ENCODE measurements at regions not wholly inside any gene's neighbourhood (a gene's known extent, or its start where the extent isn't known, plus 50 kb on each side); places are given as distances from the start of the nearest gene placed in this dataset.

DNA sequence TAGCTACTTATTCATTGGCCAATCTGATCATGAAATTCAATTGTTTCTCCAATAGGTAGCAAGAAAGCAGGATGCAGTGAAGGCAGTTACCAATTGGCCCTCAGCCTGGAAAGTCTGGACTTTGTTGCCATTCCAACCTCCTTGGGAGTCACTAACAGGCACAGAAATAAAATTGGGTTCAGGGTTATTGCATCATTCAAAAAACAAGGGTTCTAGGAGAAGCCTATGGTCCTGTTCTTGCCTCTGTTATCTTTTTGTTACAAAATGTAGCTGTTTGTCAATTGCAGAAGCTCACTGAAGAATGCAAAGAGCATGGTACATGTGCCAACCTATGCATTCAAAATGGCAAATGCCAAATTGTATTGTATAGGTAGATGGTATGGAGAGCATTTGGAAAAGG is 51.0 kb upstream of the CCNG1 start:
- no TSS peak for BruUV-seq (replicated peaks)
- dilution Hi-C loops (cut with HindIII; ENCODE audit: low sequenced_read_pairs, unreplicated experiment) (no loop called here), intact Hi-C loops (cut with micrococcal nuclease) (no loop called here), in situ Hi-C loops (cut with MboI; ENCODE audit: low sequenced_read_pairs) (no loop called here)
- Histone ChIP-seq H3K4me2 (ENCODE audit: low read depth, low read length) (no peak overlapping the region), H3K9ac (ENCODE audit: low read depth, low read length) (no peak overlapping the region), H2AK5ac (ENCODE audit: low read depth, low read length) (no peak overlapping the region), H3K14ac (replicated peaks; ENCODE audit: low read depth, low read length) (no peak overlapping the region), H4K8ac (ENCODE audit: low read depth in 2 of 2, low read length in 2 of 2) (no peak overlapping the region), H2BK5ac (ENCODE audit: low read depth, low read length, poor library complexity, severe bottlenecking) (no peak overlapping the region), H3K9me1 (ENCODE audit: insufficient read depth, low read length) (no peaks in the 10 kb centered on the region), H4K20me1 (ENCODE audit: insufficient read depth, low read length) (no peaks in the 10 kb centered on the region), H3K18ac (ENCODE audit: low read depth, low read length) (no peak overlapping the region), H2BK120ac (ENCODE audit: low read depth, low read length) (no peak overlapping the region), H3K4me1 (ENCODE audit: control insufficient read depth, insufficient read depth, low read length) (no peaks in the 10 kb centered on the region), H3K27ac (ENCODE audit: insufficient read depth, low read length) (no peak overlapping the region), H3K27me3 (ENCODE audit: control insufficient read depth, insufficient read depth, low read length) (no peaks in the 10 kb centered on the region), H3K56ac (ENCODE audit: extremely low read depth, insufficient read depth, low read length) (no peak overlapping the region), H3K36me3 (ENCODE audit: control insufficient read depth, insufficient read depth, low read length) (no peaks in the 10 kb centered on the region), H3K79me1 (ENCODE audit: low read depth in 1 of 2, low read length in 2 of 2) (no peaks in the 10 kb centered on the region), H3K9me3 (ENCODE audit: control insufficient read depth, insufficient read depth, low read length) (no peaks in the 10 kb centered on the region), H4K5ac (ENCODE audit: low read depth, low read length) (no peak overlapping the region), H3K23ac (ENCODE audit: low read depth, low read length) (no peak overlapping the region), H2AK9ac (replicated peaks; ENCODE audit: low read depth, low read length, poor library complexity) (no peak overlapping the region), H2BK20ac (ENCODE audit: low read depth, low read length) (no peak overlapping the region), H2BK15ac (ENCODE audit: low read depth, low read length) (no peak overlapping the region), H2AFZ (replicated peaks; ENCODE audit: low read length, poor library complexity) (no peak overlapping the region), H4K91ac (ENCODE audit: insufficient read depth, low read depth, low read length) (no peak overlapping the region), H3K4me3 (ENCODE audit: insufficient read depth, low read depth, low read length) (no peak overlapping the region), H3K4ac (ENCODE audit: low read depth, low read length) (no peak overlapping the region)
- no peak for ATAC-seq (ENCODE audit: low read depth)
- ChIA-PET POLR2A (ENCODE audit: unreplicated experiment) (no interaction called here), CTCF (no interaction called here)
- 0 out of 2 replicates have a peak, but pooled peaks have one; percentile 15 for TF ChIP-seq CEBPB (IDR thresholded peaks at IDR 0.05; ENCODE audit: low read depth, low read length)
- TF ChIP-seq USF2 (IDR thresholded peaks at IDR 0.05; ENCODE audit: low read depth, low read length) = no peak
- no peak for TF ChIP-seq ELK1 (IDR thresholded peaks at IDR 0.05; ENCODE audit: borderline replicate concordance, low read depth, low read length)
- TF ChIP-seq CTCF (conservative IDR thresholded peaks at IDR 0.05; ENCODE audit: low read depth, low read length) = no peak
- no peak for DNase-seq

Data from IMR-90 (cell line).